ACC112 (cell line): ENCODE measurements at regions not wholly inside any gene's neighbourhood (a gene's known extent, or its start where the extent isn't known, plus 50 kb on each side); places are given as distances from the start of the nearest gene placed in this dataset.
"Not testable (repeated sequence)": the region's sequence is repeated elsewhere in the genome, so short reads cannot be mapped to it uniquely, and the experiment has no call there.

Source experiments
- H2AFZ ChIP-seq: fragments of 200-600 bp; sonication (generic); one replicate; pipeline ENCODE4 v1.6.0; 2017; ENCODE audit warnings: antibody characterized with exemption, low read length; ENCODE audit not compliant: unreplicated experiment
- H3K27ac ChIP-seq: fragments of 200-600 bp; sonication (generic); 2 replicates; pipeline ENCODE4 v1.5.1; 2014; ENCODE audit warnings: low read depth, mild to moderate bottlenecking, antibody characterized with exemption, low read length, moderate library complexity
- H3K27me3 ChIP-seq: fragments of 200-600 bp; sonication (generic); 2 replicates; pipeline ENCODE4 v1.6.1; 2014; ENCODE audit warnings: mild to moderate bottlenecking, antibody characterized with exemption, low read length, moderate library complexity, mixed read lengths; ENCODE audit not compliant: insufficient read depth
- H3K36me3 ChIP-seq: fragments of 200-600 bp; sonication (generic); 2 replicates; pipeline ENCODE4 v1.6.1; 2016; ENCODE audit warnings: mild to moderate bottlenecking, antibody characterized with exemption, low read length, moderate library complexity, mixed read lengths; ENCODE audit not compliant: insufficient read depth
- H3K4me1 ChIP-seq: fragments of 200-600 bp; sonication (generic); one replicate; pipeline ENCODE4 v1.6.1; 2016; ENCODE audit warnings: low read length, mixed read lengths; ENCODE audit not compliant: insufficient read depth, unreplicated experiment, control insufficient read depth
- H3K4me3 ChIP-seq: fragments of 200-600 bp; sonication (generic); 2 replicates; pipeline ENCODE4 v1.5.1; 2014; ENCODE audit warnings: mild to moderate bottlenecking, low read depth, low read length
- H3K79me2 ChIP-seq: fragments of 200-600 bp; sonication (generic); one replicate; pipeline ENCODE4 v1.6.0; 2016; ENCODE audit warnings: low read length; ENCODE audit not compliant: control insufficient read depth, unreplicated experiment, insufficient read depth

DNA sequence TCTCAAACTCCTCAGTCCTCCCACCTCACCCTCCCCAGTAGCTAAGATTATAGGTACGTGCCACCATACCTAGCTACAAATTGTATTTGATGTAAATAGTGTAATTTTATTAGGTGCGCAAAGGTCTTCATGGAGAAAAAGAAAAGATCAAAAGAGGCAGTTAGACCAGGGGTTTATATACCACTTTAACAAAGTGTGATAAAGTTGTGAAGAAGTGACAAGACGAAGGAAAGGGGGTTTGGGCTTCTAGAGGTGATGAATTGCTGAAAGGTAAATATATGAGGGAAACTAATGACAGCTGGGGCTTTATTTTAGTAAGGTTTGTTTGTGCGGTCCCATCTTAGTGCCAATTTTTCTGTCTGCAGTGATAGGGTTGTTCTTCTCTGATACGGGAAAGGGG lies 105.3 kb downstream of the CD24 start:
- Histone ChIP-seq H2AFZ (no peak overlapping the region), H3K4me3 (no peak overlapping the region), H3K27me3 (no peaks in the 10 kb centered on the region), H3K4me1 (peaks cover 3% of the 10 kb centered on the region), H3K36me3 (no peaks in the 10 kb centered on the region), H3K27ac (no peak overlapping the region), H3K79me2 (no peaks in the 10 kb centered on the region)

- peaks cover 3% of the 10 kb centered on the region for H3K4me1 ChIP-seq
- H3K36me3 ChIP-seq, result no peaks in the 10 kb centered on the region
- no peak overlapping the region for H3K4me3 ChIP-seq
- no peaks in the 10 kb centered on the region for H3K79me2 ChIP-seq
- H3K27me3 ChIP-seq, result no peaks in the 10 kb centered on the region
- no peak overlapping the region for H2AFZ ChIP-seq
- H3K27ac ChIP-seq, result no peak overlapping the region
Observed at GRCh38 chr6:106866875-106867658, 107.5 kb downstream of the CD24 start.

GRCh38 chr6:106862858-106863257 lies 111.7 kb downstream of the CD24 start:
- Histone ChIP-seq H3K27me3 (no peaks in the 10 kb centered on the region), H2AFZ (no peak overlapping the region), H3K27ac (no peak overlapping the region), H3K36me3 (no peaks in the 10 kb centered on the region), H3K4me1 (peaks cover 8% of the 10 kb centered on the region), H3K4me3 (no peak overlapping the region), H3K79me2 (no peaks in the 10 kb centered on the region)

GRCh38 chr6:106860940-106861339 lies 113.6 kb downstream of the CD24 start:
- H3K4me1 ChIP-seq, result peaks cover 8% of the 10 kb centered on the region
- H3K36me3 ChIP-seq, result no peaks in the 10 kb centered on the region
- H3K79me2 ChIP-seq, result no peaks in the 10 kb centered on the region
- no peak overlapping the region for H3K4me3 ChIP-seq
- no peak overlapping the region for H2AFZ ChIP-seq
- H3K27me3 ChIP-seq, result no peaks in the 10 kb centered on the region
- H3K27ac ChIP-seq, result no peak overlapping the region

GRCh38 chr6:106858653-106859092 lies 115.9 kb downstream of the CD24 start:
- no peak overlapping the region for H2AFZ ChIP-seq
- no peaks in the 10 kb centered on the region for H3K36me3 ChIP-seq
- H3K4me3 ChIP-seq, result no peak overlapping the region
- no peaks in the 10 kb centered on the region for H3K79me2 ChIP-seq
- H3K27me3 ChIP-seq, result peaks cover 9% of the 10 kb centered on the region; the same call in 1 of the 2 replicates
- H3K27ac ChIP-seq, result no peak overlapping the region
- H3K4me1 ChIP-seq, result peaks cover 8% of the 10 kb centered on the region

GRCh38 chr6:106857771-106858652 lies 116.5 kb downstream of the CD24 start:
- Histone ChIP-seq H3K4me1 (peaks cover 8% of the 10 kb centered on the region), H3K79me2 (no peaks in the 10 kb centered on the region), H3K36me3 (no peaks in the 10 kb centered on the region), H3K27me3 (peaks cover 11% of the 10 kb centered on the region; the same call in 1 of the 2 replicates), H3K4me3 (no peak overlapping the region), H2AFZ (no peak overlapping the region), H3K27ac (no peak overlapping the region)

- H3K4me1 ChIP-seq, H3K79me2 ChIP-seq, H3K27ac ChIP-seq, H3K4me3 ChIP-seq, H3K36me3 ChIP-seq, H2AFZ ChIP-seq: not testable (repeated sequence)
- peaks cover 12% of the 10 kb centered on the region; the same call in 1 of the 2 replicates for H3K27me3 ChIP-seq
Observed at GRCh38 chr6:106857310-106857709, 117.2 kb downstream of the CD24 start.

DNA sequence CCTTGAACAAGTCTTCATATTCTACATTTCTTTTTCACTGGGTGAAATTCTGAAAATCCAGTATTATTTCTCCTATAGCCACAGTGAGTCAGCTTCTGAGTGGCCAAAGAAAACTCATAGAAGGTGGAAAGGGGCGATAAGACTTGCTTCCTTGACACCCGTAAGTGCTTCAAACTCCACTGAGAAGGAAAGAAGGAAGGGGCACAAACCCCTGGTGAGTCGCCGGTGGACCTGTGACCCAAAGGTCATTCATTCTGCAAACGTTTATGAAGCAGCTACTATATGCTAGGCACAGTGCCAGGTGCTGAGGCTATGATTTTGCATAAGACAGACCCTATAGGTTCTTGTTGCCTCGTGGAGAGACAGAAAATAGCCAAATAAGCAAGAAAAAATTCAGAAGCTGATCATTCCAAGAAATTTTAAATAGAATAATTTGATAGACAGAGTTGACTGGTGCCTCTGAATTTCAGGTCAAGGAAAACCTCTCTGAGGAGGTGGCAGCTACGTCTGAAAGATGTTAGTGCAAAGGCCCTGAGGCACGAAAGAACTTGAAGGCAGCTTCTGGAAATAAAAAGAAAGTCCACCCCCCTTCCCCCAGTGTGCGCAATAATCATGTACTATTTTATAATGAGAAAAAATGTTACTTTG lies 118.2 kb downstream of the CD24 start:
- no peak overlapping the region for H3K4me3 ChIP-seq
- H3K79me2 ChIP-seq, result no peaks in the 10 kb centered on the region
- H3K27ac ChIP-seq, result no peak overlapping the region
- H2AFZ ChIP-seq, result no peak overlapping the region
- H3K4me1 ChIP-seq, result peaks cover 8% of the 10 kb centered on the region
- H3K27me3 ChIP-seq, result peaks cover 14% of the 10 kb centered on the region; the same call in 1 of the 2 replicates
- H3K36me3 ChIP-seq, result no peaks in the 10 kb centered on the region

DNA sequence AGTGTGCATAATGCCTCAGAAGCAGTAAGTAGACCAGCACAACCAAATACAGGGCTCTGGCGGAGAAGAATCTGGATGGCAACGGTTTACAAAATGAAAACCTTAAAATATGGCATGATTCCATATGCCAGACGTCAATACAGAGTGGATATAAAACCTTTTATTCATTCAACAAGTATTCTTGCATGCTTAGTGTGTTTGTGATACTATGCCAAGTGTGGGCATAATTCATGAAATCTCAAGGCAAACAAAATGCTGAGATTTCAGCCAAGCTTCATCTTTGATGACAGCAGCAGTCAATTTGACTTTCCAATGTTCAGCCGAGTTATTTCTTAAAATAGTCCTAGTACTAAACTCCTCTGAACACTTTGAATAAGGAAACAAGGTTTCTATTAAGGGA lies 119.4 kb downstream of the CD24 start:
- H3K4me3 ChIP-seq, result no peak overlapping the region
- no peak overlapping the region for H3K27ac ChIP-seq
- H3K4me1 ChIP-seq, result peaks cover 8% of the 10 kb centered on the region
- no peak overlapping the region for H2AFZ ChIP-seq
- H3K27me3 ChIP-seq, result peaks cover 14% of the 10 kb centered on the region; the same call in 1 of the 2 replicates
- H3K79me2 ChIP-seq, result no peaks in the 10 kb centered on the region
- H3K36me3 ChIP-seq, result no peaks in the 10 kb centered on the region

DNA sequence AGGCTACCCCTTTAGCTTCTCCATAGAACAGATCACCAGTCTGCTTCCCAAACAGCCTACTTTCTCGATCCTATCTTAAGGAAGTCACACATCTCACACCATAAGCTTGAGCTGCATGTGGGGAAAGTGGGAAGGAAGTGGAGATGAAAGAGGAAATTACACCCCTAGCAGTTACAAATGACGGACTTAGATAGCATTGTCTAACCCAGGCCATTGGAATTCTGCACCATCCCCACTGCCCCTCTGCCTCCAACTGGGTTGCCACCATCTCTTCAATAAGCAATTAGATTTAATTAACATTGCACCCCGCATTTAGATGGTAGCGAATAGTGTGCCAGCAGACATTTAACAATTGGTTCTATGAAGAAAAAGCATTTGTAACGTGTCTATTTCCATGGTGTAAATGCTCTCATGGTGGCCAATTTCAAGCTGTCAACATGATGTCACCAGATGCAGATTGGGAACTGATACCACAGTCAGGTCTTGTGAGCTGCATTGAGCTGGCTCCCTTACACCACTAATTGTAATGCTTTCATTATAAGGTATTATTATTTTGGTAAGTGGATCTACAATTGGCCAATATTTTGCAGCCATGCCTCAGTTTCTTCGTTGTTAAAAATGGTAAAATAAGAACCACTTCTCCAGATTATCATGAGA lies 124.7 kb downstream of the CD24 start:
- Histone ChIP-seq H3K27ac (no peak overlapping the region), H3K36me3 (no peaks in the 10 kb centered on the region), H2AFZ (no peak overlapping the region), H3K4me1 (no peaks in the 10 kb centered on the region), H3K4me3 (no peak overlapping the region), H3K79me2 (no peaks in the 10 kb centered on the region), H3K27me3 (peaks cover 25% of the 10 kb centered on the region)
